Endothelial cell of umbilical vein (primary cell): ENCODE measurements at regions not wholly inside any gene's neighbourhood (a gene's known extent, or its start where the extent isn't known, plus 50 kb on each side); places are given as distances from the start of the nearest gene placed in this dataset.

ENCODE experiments used
- BruUV-seq: library from RNA; stranded (reverse); fragments of 400-500 nt; replicated peaks from 2 replicates; lab custom pipeline; 2021; lab: Mats Ljungman, UMichigan
- CTCF ChIA-PET: fragments of 300-600, 350-600 bp; sonication (Branson Sonifier 250); formaldehyde crosslinking; loops from one replicate; lab custom pipeline; 2021; ENCODE audit warnings: antibody characterized with exemption, inconsistent platforms; lab: Charles Lee
- POLR2A ChIA-PET: fragments of 300-600, 350-600 bp; sonication (Branson Sonifier 250); formaldehyde crosslinking; loops from one replicate; lab custom pipeline; 2021; ENCODE audit warnings: antibody characterized with exemption, inconsistent platforms; lab: Charles Lee
- DNase-seq: peaks from one replicate; pipeline ENCODE4 v3.0.0-alpha.2; 2011; ENCODE audit warnings: low read depth, low spot score
- FAIRE-seq: peaks from 2 replicates; lab custom pipeline; 2011; peaks lifted over from hg19 to GRCh38; lab: Jason Lieb, UNC
- H2AFZ ChIP-seq: 2 replicates; pipeline ENCODE4 v1.6.0; 2012; ENCODE audit warnings: low read depth, low read length, control low read depth, inconsistent platforms
- H3K27ac ChIP-seq: 2 replicates; pipeline ENCODE4 v1.5.1; 2011; ENCODE audit warnings: low read depth, mild to moderate bottlenecking, control low read depth, low read length, moderate library complexity; ENCODE audit not compliant: insufficient read depth
- H3K27me3 ChIP-seq, 2 experiments: 2 replicates each; pipeline versions ENCODE4 v1.6.0 to v1.6.1; 2011; ENCODE audit warnings: low read length in 2 of 2, mixed read lengths in 1 of 2; ENCODE audit not compliant: control insufficient read depth in 2 of 2, insufficient read depth in 2 of 2
- H3K36me3 ChIP-seq, 2 experiments: 2 replicates in 1 of 2; 3 replicates in 1 of 2; pipeline ENCODE4 v1.5.1; 2011; ENCODE audit warnings: low read length in 2 of 2, mild to moderate bottlenecking in 1 of 2, moderate library complexity in 1 of 2; ENCODE audit not compliant: control insufficient read depth in 2 of 2, insufficient read depth in 2 of 2; ENCODE audit errors: extremely low read depth in 1 of 2
- H3K4me1 ChIP-seq: 3 replicates; pipeline ENCODE4 v1.5.1; 2011; ENCODE audit warnings: mild to moderate bottlenecking, low read length; ENCODE audit not compliant: control insufficient read depth, insufficient read depth; ENCODE audit errors: extremely low read depth
- H3K4me2 ChIP-seq: 2 replicates; pipeline ENCODE4 v1.6.1; 2011; ENCODE audit warnings: low read length, control low read depth, mixed read lengths; ENCODE audit not compliant: insufficient read depth
- H3K4me3 ChIP-seq, 3 experiments: fragments of 200-600 bp in 1 of 3; sonication (generic), shearing (Covaris generic) in 1 of 3; replicated peaks in 1 of 3; 2 replicates each; pipeline ENCODE4 v1.5.1; 2011 to 2016; ENCODE audit warnings: control low read depth in 3 of 3, low read length in 3 of 3, mild to moderate bottlenecking in 2 of 3, inconsistent platforms in 1 of 3, low read depth in 1 of 3, moderate library complexity in 1 of 3; ENCODE audit not compliant: insufficient read depth in 1 of 3
- H3K79me2 ChIP-seq: 2 replicates; pipeline ENCODE4 v1.6.0; 2012; ENCODE audit warnings: low read length, inconsistent platforms; ENCODE audit not compliant: control insufficient read depth, insufficient read depth
- H3K9ac ChIP-seq: replicated peaks from 2 replicates; pipeline ENCODE3; 2011; ENCODE audit warnings: low read length, control low read depth; ENCODE audit not compliant: insufficient read depth; ENCODE audit errors: extremely low read depth
- H3K9me1 ChIP-seq: replicated peaks from 3 replicates; pipeline ENCODE4 v1.6.0; 2011; ENCODE audit warnings: mild to moderate bottlenecking, low read length; ENCODE audit not compliant: control insufficient read depth, insufficient read depth; ENCODE audit errors: extremely low read depth
- H3K9me3 ChIP-seq: replicated peaks from 2 replicates; pipeline ENCODE4 v1.5.1; 2012; ENCODE audit warnings: low read length, inconsistent platforms; ENCODE audit not compliant: control insufficient read depth, insufficient read depth
- H4K20me1 ChIP-seq: replicated peaks from 2 replicates; pipeline ENCODE3; 2011; ENCODE audit warnings: mild to moderate bottlenecking, low read length; ENCODE audit not compliant: control insufficient read depth, insufficient read depth; ENCODE audit errors: extremely low read depth
- EZH2 ChIP-seq: IDR thresholded peaks from 2 replicates; pipeline ENCODE4 v1.6.1; 2012; ENCODE audit warnings: borderline replicate concordance, low read depth, mild to moderate bottlenecking, moderate library complexity, low read length, inconsistent platforms; ENCODE audit not compliant: severe bottlenecking
- FOS ChIP-seq: IDR thresholded peaks from 2 replicates; pipeline ENCODE4 v1.6.1; 2011; ENCODE audit warnings: mild to moderate bottlenecking, low read length, moderate library complexity, borderline replicate concordance; ENCODE audit not compliant: insufficient read depth
- GATA2 ChIP-seq: IDR thresholded peaks from 2 replicates; pipeline ENCODE4 v1.7.0; 2011; ENCODE audit warnings: low read depth, mild to moderate bottlenecking, moderate library complexity, mixed read lengths, low read length; ENCODE audit not compliant: insufficient read length, insufficient read depth
- JUN ChIP-seq: IDR thresholded peaks from 2 replicates; pipeline ENCODE4 v1.6.1; 2011; ENCODE audit warnings: borderline replicate concordance, low read depth; ENCODE audit not compliant: insufficient read length, insufficient read depth
- MYC ChIP-seq: IDR thresholded peaks from one replicate; pipeline ENCODE4 v1.6.1; 2011; ENCODE audit warnings: mild to moderate bottlenecking, low read depth, low read length
- POLR2A ChIP-seq: IDR thresholded peaks from 2 replicates; pipeline ENCODE4 v1.6.1; 2012; ENCODE audit warnings: low read depth, mild to moderate bottlenecking, control low read depth, low read length
- POLR2AphosphoS5 ChIP-seq: IDR thresholded peaks from 2 replicates; pipeline ENCODE4 v1.6.1; 2012; ENCODE audit warnings: low read depth, mild to moderate bottlenecking, control low read depth, low read length, moderate library complexity; ENCODE audit not compliant: insufficient read depth
- dilution Hi-C: fragments of 300-500 bp; cut with MboI; formaldehyde crosslinking; loops from one replicate; pipeline ENCODE4 v1.15.0; 2019; ENCODE audit warnings: low sequenced_read_pairs; ENCODE audit not compliant: extremely low pct_ligation_motif_present
- intact Hi-C: fragments of 100-400 bp; cut with micrococcal nuclease; formaldehyde crosslinking; loops from one replicate; pipeline ENCODE4 v1.10.0; 2022
- TF ChIP-seq, protein P1 (sequence below), 2 donors: IDR thresholded peaks; 1 replicate in 1 of 2; 2 replicates in 1 of 2; pipeline ENCODE4 v1.5.1; 2011; ENCODE audit warnings: low read length in 2 of 2, mild to moderate bottlenecking in 2 of 2, moderate library complexity in 2 of 2, control low read depth in 1 of 2, inconsistent platforms in 1 of 2, low read depth in 1 of 2; ENCODE audit not compliant: insufficient read depth in 1 of 2; ENCODE audit errors: extremely low read depth in 1 of 2
- TF ChIP-seq, protein P2 (sequence below): IDR thresholded peaks from 2 replicates; pipeline ENCODE4 v1.6.1; 2011; ENCODE audit not compliant: insufficient read depth, insufficient read length

DNA sequence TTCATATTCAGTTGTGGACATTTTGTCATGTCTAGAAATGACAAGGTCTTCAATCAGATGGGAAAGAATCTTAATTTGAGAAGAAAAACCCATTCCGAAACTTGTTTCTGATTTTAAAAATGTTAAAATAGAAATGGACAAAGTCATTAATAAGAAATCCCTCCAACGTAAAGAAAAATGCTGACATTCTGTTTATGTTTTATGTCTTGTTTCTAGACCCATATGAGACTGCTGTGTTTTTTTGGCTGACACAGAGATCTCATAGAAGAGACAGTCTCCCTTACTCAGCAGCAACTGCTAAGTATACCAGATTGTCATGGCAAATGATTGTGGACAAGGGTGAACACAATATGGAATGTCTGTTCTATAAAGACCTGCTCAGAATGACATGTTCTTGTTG lies 538.5 kb downstream of the ZEB2 start:
- no peak overlapping the region for H3K4me3 ChIP-seq
- no peak overlapping the region for H3K9ac ChIP-seq
- no peaks in the 10 kb centered on the region for H3K27me3 ChIP-seq
- dilution Hi-C loops: no loop called here
- FAIRE-seq (no peak), DNase-seq (no peak)
- no peaks in the 10 kb centered on the region for H4K20me1 ChIP-seq
- no peaks in the 10 kb centered on the region for H3K4me1 ChIP-seq
- CTCF ChIA-PET: no interaction called here
- H3K27ac ChIP-seq: no peak overlapping the region
- no peak overlapping the region for H2AFZ ChIP-seq
- H3K4me2 ChIP-seq: no peak overlapping the region
- no peak for TF ChIP-seq EZH2
- TF ChIP-seq MYC: no peak
- TF ChIP-seq, protein P1, sequence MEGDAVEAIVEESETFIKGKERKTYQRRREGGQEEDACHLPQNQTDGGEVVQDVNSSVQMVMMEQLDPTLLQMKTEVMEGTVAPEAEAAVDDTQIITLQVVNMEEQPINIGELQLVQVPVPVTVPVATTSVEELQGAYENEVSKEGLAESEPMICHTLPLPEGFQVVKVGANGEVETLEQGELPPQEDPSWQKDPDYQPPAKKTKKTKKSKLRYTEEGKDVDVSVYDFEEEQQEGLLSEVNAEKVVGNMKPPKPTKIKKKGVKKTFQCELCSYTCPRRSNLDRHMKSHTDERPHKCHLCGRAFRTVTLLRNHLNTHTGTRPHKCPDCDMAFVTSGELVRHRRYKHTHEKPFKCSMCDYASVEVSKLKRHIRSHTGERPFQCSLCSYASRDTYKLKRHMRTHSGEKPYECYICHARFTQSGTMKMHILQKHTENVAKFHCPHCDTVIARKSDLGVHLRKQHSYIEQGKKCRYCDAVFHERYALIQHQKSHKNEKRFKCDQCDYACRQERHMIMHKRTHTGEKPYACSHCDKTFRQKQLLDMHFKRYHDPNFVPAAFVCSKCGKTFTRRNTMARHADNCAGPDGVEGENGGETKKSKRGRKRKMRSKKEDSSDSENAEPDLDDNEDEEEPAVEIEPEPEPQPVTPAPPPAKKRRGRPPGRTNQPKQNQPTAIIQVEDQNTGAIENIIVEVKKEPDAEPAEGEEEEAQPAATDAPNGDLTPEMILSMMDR (IDR thresholded peaks at IDR 0.05; ENCODE audit: extremely low read depth in 1 of 2, insufficient read depth in 1 of 2, low read depth in 1 of 2, low read length in 2 of 2): no peak
- TF ChIP-seq JUN: no peak
- TF ChIP-seq GATA2: no peak
- TF ChIP-seq FOS: no peak
- POLR2A ChIA-PET: no interaction called here
- intact Hi-C loops: no loop called here
- no peaks in the 10 kb centered on the region for H3K79me2 ChIP-seq
- BruUV-seq: no TSS peak
- no peaks in the 10 kb centered on the region for H3K9me3 ChIP-seq
- no peaks in the 10 kb centered on the region for H3K9me1 ChIP-seq
- H3K36me3 ChIP-seq: no peaks in the 10 kb centered on the region

DNA sequence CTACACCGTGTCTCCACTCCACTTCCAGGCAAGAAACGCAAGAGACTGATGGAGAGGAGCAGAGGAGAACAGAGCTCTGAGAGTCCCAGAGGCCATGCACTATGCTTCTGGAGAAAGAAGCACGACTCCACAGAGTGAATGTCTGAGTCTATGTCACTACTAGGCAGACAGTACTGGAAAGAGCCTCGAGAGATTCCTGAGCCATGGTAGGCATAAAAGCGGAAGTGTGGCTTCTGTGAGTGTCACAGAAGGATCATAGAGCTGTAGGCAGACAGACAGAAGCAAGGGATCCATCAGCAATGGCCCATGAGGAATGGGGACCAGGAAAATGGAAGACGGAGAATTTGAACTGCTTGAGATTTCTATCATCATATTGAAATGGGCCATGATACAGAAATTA lies 542.6 kb downstream of the ZEB2 start:
- Histone ChIP-seq H3K27me3 (no peaks in the 10 kb centered on the region), H3K9ac (no peak overlapping the region), H3K9me3 (no peaks in the 10 kb centered on the region), H3K79me2 (no peaks in the 10 kb centered on the region), H3K9me1 (no peaks in the 10 kb centered on the region), H3K27ac (no peak overlapping the region), H3K4me1 (no peaks in the 10 kb centered on the region), H2AFZ (no peak overlapping the region), H4K20me1 (no peaks in the 10 kb centered on the region), H3K36me3 (no peaks in the 10 kb centered on the region), H3K4me2 (no peak overlapping the region), H3K4me3 (no peak overlapping the region)
- dilution Hi-C loops: no loop called here
- ChIA-PET CTCF (no interaction called here), POLR2A (no interaction called here)
- intact Hi-C loops: no loop called here
- FAIRE-seq (no peak), DNase-seq (no peak)
- TF ChIP-seq EZH2: no peak
- TF ChIP-seq, protein P2, sequence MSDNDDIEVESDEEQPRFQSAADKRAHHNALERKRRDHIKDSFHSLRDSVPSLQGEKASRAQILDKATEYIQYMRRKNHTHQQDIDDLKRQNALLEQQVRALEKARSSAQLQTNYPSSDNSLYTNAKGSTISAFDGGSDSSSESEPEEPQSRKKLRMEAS: no peak
- TF ChIP-seq POLR2A: no peak
- TF ChIP-seq, protein P1 (IDR thresholded peaks at IDR 0.05; ENCODE audit: extremely low read depth in 1 of 2, insufficient read depth in 1 of 2, low read depth in 1 of 2, low read length in 2 of 2): no peak
- TF ChIP-seq MYC: no peak
- TF ChIP-seq FOS: no peak
- no peak for TF ChIP-seq JUN
- TF ChIP-seq POLR2AphosphoS5: no peak
- TF ChIP-seq GATA2: no peak
- no TSS peak for BruUV-seq
